DOHH2 (cell line): ENCODE measurements at regions not wholly inside any gene's neighbourhood (a gene's known extent, or its start where the extent isn't known, plus 50 kb on each side); places are given as distances from the start of the nearest gene placed in this dataset.

ENCODE experiments used
- CTCF ChIP-seq: fragments of 200-600 bp; sonication (generic); IDR thresholded peaks from one replicate; pipeline ENCODE4 v1.5.1; 2014; ENCODE audit warnings: antibody characterized with exemption, mild to moderate bottlenecking, low read depth, low read length; ENCODE audit not compliant: poor library complexity, severe bottlenecking
- EZH2phosphoT487 ChIP-seq: fragments of 200-600 bp; sonication (generic); IDR thresholded peaks from 2 replicates; pipeline ENCODE4 v1.6.1; 2017; ENCODE audit warnings: borderline replicate concordance, mild to moderate bottlenecking, antibody characterized with exemption, low read length, moderate library complexity, mixed read lengths

- no peak for TF ChIP-seq CTCF
- no peak for TF ChIP-seq EZH2phosphoT487
Observed at GRCh38 chr15:25061808-25062550, 107.2 kb downstream of the SNRPN start.
